HG03095 (cell line): ENCODE measurements at regions not wholly inside any gene's neighbourhood (a gene's known extent, or its start where the extent isn't known, plus 50 kb on each side); places are given as distances from the start of the nearest gene placed in this dataset.
"Not testable (repeated sequence)": the region's sequence is repeated elsewhere in the genome, so short reads cannot be mapped to it uniquely, and the experiment has no call there.

Experiments
- ATAC-seq: cut with Tn5 transposase; IDR thresholded peaks from one replicate; pipeline ENCODE4 v1.9.1; 2021; ENCODE audit warnings: moderate library complexity; ENCODE audit not compliant: unreplicated experiment

DNA sequence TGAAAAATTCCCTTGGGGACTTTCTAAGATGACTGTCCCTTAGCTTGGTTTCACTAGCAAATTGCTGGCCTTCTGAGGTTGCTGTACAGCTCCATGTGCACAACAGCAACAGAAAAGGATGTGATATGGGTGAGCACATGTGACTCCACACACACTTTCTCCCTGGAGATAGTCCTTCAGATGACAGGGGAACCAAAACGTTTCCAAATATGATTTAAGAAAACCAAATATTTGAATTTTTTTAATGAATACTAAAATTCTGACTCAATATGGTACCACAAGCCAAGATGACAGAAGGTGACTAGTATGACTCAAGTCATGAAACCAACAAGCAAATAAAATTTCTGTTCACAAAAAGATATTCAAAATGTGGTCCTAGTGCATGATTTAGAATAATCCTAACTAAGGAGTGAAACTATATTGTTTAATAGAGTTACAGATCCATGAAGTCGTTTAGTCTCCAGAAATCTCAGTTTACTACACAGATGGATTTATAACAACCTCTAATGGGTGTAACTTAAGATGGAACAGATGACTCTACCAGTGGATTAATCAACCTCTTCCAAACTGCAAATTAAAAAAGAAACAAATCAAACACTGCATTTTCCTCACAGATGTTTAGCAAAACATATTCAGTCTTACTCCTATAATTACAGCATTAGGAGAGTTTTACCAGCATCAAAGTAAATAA lies 144.8 kb upstream of the PIK3R1 start:
- peak; percentile 92 for ATAC-seq

DNA sequence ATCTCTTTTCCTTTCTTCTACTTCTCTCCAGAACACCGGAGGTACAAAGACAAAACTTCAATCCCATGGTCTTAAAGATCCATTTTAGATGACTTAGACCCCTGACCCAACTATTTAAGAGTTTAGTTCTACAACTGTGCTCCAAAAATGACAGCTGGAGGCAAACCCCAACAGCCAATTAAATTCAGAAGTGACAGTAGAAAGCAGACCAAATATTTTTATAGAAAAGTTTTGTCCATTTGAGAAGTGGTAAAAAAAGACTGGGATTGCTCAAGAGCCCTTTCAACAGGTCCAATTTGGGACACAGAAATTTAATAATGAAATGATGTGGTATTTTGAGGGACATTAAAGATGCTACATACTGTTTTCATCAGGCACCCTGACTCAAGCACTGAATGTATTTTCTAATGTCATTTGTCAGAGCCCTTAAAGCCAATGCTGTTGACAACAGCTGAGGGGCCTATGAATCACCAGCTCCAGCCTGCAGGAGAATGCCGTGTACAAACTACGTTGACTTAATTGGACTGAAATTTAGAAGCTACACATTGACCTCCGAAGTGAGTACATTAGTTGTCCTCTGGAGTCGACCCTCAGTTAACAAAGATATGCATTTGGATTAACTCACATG lies 147.5 kb upstream of the PIK3R1 start:
- ATAC-seq, result no peak

DNA sequence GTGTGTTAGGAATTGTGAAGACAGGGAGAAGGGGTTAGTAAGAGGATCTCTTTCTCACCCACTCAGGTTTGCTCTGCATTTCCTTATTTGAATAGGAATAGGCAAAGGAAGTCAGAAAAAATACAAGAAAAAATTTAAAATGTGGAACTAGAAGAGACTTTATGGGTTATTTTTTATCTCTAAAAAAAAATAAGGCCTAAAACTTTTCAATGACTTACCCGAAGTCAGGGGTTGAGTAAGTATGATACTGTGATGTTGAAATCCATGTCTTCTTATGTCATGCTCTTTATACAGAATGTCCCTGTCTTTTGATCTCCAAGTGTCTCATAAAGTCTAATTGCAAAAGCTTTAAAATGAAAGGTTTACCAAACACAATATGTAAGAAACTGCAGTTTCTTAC lies 148.3 kb upstream of the PIK3R1 start:
- no peak for ATAC-seq

DNA sequence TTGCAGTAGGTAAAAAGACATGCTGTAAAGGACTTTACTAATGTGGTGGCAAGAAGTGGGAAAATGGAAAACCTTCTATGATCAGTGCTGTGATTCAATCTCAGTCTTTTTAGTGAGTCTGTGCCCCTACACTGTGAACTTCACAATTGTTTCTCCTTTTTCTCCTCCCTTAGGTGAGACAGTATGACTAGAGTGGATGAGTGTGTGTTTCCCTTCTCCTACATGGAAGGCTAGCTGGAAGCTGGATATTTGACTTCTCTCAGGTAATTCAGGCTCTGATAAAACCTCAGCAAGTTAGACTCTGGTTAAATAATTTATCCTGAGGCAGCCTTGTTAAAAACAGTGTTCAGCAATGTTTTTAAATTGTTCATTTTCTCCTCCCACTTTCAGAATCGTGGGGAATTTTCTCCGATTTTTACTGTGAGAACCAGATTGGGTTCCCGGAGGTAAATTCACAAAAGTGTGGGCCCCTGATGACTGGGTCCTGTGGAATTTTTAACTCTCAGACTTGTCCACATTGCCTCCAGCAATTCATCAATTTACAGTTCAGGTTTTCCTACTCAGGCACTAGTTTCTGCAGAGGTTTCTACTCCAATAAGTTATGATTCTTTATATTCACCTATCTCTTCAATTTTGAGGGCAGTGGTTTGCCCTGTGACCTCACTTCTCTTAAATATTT lies 149.1 kb upstream of the PIK3R1 start:
- ATAC-seq, result no peak

DNA sequence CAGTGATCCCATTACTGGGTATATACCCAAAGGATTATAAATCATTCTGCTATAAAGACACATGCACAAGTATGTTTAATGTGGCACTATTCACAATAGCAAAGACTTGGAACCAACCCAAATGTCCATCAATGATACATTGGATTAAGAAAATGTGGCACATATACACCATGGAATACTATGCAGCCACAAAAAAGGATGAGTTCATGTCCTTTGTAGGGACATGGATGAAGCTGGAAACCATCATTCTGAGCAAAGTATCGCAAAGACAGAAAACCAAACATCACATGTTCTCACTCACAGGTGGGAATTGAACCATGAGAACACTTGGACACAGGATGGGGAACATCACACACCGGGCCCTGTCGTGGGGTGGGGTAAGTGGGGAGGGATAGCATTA lies 150.2 kb upstream of the PIK3R1 start:
- not testable (repeated sequence) for ATAC-seq

DNA sequence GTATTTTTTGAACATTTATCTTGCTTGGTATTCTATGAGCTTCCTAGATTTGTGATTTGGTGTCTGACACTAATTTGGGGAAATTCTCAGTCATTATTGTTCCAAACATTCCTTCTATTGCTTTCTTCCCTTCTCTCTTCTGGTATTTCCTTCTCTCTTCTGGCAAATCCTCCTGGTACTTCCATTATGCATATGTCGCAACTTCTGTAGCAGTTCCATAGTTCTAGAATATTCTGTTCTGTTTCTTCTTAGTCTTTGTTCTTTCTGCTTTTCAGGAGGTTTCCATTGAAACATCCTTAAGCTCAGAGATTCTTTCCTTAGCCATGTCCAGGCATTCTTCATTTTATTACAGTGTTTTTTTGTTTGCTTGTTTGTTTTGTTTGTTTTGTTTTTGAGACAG lies 155.2 kb upstream of the PIK3R1 start:
- no peak for ATAC-seq

DNA sequence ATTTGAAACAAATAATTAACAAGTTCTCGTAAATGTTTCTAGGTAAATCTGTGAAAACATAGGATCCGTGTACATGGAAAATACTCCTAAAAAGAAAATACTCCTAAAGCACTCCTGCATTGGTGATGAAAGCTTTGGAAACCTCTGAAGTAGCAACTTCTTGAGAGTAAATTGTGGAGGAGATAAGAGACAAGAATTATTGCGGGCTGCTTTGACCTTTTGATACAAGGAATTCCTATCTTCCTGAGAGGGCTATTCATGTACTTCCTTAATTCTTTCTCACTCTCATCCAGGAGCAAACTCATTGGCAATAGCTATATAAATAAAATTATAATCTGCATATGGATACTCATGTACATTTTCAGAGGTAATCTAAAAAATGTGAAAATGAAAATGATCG lies 158.4 kb upstream of the PIK3R1 start:
- no peak for ATAC-seq

DNA sequence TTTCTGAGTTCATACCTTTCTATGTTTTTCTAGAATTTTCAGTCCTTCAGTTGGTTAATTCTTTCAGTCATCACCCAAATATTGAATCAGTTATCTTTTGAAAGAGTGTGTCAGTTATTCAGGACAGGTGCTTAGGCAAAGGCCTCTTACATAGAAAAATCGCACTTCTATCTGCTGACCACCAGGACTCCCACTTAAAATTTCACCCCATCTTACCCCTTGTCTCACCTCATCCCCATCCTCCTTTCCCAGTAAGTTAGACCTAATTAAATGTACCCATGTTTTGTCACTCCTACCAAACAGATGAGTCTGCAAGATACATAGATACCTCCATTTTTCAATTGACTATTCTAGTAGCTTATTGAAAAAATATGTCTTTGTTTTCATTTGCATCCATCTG lies 159.9 kb upstream of the PIK3R1 start:
- no peak for ATAC-seq

DNA sequence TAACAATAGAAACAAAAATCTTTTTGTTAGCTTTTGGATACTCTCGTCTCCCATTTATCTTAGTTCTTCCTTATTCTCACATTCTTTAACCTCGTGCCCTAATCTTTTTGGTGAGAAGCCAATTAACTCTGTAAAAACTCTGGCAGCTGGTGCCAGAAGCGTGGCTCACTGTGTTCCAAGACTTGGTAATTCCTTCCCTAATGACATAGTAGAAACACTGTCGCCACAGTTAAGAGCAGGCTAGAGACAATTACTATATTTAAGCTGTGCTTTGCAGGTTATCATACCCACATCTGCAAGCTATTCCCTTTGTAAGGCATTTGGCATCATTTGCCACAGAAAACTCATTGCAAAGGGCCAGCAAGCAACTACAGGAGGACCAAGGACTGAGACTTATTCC lies 160.9 kb upstream of the PIK3R1 start:
- no peak for ATAC-seq

DNA sequence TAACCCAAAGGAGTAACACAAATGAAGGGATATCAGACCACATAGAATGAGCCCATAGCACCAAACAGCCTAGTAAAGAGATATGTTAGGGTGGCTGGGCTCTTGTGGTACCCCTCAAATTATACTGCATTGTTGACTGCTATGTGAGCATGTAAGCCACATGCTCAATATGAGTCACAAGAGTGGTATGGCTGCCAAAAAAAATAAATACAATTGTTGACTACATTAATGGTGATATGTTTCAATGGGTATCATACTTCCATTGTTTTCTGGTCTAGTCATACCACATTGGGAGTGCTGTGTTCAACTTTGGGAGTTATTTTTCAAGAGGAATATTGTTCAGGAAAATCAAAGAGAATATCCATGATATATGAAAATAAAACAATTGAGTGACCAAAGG lies 162.4 kb upstream of the PIK3R1 start:
- no peak for ATAC-seq

DNA sequence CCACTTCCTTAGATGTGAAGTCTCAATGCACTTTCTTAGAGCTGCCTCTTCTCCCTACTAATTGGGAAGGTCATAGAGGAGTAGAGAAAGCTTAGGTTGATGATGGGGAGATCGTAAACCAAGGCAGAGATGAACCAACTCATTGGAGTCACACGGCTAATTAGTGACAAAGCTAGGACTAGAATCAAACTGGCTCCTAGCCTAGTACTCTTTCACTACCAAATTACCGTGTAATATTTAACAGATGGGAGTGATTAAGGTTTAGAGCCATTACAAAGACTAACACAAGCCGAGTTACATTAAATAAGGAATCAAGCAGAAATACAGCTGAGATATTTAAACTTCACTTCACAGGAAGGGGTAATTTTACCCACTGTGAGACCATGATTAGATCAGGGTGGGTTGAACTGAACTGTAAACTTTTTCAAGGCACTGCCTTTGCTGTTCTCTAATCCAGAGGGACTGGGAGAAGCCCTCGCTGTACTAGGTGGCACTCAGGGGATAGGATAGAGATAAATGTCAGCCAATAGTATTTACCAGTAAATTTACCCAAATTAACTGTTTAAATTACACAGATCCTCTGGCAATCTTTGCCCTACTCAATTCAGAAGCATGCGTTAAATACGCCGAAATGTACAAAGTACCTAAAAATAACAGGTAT lies 166.4 kb upstream of the PIK3R1 start:
- no peak for ATAC-seq

DNA sequence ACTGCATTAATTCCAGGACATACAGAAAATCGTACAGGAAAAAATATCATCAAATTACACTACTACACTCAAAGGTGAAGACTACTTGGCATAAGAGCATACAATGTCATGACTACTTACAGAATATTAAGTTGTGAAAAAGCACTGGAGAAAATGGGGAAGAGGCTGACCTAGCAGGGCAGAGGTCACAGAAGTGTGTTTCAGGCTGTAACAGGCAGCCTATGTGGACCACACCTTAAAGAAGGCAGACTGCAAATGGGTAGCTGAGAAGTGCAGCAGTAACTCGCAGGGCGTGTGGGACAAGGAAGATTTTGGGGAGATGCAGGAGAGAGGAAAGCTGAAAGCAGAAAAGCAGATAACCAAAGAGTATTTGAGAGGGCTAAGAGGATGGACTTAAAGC lies 167.0 kb upstream of the PIK3R1 start:
- no peak for ATAC-seq

DNA sequence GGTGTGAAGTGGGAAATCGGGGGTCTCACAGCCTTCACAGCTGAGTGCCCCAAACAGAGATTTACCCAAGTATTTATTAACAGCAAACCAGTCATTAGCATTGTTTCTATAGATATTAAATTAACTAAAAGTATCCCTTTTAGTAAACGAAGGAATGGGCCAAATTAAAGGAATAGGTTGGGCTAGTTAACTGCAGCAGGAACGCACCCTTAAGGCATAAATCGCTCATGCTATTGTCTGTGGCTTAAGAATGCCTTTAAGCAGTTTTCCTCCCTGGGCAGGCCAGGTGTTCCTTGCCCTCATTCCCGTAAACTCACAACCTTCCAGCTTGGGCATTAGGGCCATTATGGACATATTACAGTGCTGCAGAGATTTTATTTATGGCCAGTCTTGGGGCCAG lies 167.5 kb upstream of the PIK3R1 start:
- ATAC-seq, result not testable (repeated sequence)

DNA sequence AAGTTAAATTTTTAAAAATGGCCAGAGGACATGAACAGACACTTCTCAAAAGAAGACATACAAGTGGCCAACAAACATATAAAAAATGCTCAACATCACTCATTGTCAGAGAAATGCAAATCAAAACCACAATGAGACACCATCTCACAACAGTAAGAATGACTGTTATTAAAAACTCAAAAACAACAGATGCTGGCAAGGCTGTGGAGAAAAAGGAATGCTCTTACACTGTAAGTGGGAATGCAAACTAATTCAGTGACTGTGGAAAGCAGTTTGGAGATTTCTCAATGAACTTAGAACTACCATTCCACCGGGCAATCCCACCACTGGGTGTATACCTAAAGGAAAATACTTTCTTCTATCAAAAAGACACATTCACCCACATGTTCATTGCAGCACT lies 168.5 kb upstream of the PIK3R1 start:
- no peak for ATAC-seq

DNA sequence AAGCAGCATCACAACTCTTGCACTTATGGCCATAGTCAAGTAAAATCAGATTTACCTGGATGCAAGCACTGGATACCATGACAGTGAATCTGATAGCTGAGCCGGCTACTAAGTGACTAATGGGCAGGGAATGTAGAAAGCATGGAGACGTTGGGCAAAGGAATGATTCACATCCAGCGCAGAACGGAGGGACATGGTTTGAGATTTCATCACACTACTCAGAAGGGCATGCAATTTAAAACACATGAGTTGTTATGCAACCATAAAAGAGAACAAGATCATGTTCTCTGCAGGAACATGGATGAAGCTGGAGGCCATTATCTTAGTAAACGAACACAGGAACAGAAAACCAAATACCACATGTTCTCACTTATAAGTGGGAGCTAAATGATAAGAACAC lies 169.1 kb upstream of the PIK3R1 start:
- no peak for ATAC-seq

DNA sequence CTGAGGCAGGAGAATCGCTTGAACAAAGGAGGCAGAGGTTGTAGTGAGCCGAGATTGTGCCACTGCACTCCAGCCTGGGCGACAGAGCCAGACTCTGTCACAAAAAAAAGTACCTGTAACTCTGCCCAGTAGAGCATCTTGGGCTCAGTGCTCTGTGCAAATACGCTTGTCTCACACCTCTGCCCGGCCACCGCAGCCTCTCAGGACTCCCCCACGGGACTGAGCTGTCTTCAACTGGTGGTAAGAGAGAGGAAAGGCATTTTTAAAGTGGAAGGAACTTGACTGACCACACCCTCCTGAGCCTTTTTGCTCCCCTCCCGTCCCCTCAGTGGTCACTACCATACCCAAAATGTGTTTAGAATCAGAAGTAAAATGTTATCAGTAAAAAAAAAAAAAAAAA lies 174.3 kb upstream of the PIK3R1 start:
- ATAC-seq, result peak; percentile 87

DNA sequence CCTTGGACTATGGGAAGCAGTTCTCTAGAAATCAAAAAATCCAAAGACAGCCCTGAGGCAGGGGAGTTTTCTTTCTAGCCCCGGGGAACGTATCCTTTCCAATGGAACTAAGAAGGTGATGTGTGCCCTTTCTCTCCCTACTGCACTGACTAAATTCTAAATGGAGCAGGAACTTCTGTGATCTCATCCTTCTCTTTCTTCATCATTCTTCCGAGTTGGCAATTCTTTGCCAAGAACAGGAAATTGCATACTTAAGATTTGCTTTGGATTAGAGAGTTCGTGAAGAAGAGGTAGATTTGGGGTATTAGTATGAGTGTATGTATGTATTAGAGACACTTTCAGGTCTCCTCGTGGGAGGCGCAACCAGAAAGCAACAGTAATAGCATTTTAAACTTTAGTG lies 178.0 kb upstream of the PIK3R1 start:
- ATAC-seq, result no peak

DNA sequence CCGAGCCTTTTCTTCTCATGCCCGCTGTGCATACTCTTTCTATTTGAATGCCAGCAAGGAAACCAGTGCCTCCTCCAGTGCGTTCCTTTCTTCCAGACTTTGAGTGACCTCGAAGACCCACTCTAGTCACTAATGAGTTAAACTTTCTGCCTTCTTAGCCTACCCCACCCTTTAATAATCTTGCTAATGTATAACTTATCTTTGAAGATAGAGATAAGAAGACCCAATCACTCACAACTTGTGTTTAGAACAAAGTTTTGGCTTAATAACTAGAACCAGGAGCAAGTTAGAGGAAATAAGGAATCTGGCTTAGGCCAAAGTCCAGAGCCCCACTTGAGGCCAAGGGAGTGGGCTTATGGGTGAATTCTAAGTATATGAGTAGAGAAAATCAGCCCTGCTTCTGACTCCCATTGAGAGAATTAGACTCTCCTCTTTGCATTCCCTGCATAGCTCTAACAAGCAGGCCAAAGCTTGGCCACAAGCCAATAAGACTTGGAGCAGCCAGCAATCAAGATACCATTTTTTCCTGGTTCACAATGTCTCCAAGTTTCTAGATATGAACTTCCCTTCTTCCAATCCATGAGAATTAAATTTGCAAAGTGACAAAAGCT lies 181.5 kb upstream of the PIK3R1 start:
- ATAC-seq, result no peak

DNA sequence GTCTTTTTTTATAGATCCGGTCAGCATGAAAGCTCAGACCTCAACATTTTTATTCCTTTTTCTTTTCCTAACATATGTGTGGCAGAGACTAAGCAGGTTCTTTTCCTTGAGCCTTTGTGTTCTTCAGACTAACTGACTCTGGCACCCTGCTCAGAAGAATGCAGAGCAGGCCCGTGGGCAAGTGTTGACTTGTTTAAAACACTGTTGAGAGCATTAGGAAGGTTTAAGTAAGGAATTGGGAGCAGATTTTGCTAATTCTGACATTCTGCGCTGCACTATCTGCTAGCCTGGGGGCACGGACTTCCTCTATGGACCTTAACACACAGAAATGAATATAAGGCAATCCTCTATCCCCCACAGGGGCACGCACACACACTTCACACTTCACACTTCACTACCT lies 182.5 kb upstream of the PIK3R1 start:
- no peak for ATAC-seq

DNA sequence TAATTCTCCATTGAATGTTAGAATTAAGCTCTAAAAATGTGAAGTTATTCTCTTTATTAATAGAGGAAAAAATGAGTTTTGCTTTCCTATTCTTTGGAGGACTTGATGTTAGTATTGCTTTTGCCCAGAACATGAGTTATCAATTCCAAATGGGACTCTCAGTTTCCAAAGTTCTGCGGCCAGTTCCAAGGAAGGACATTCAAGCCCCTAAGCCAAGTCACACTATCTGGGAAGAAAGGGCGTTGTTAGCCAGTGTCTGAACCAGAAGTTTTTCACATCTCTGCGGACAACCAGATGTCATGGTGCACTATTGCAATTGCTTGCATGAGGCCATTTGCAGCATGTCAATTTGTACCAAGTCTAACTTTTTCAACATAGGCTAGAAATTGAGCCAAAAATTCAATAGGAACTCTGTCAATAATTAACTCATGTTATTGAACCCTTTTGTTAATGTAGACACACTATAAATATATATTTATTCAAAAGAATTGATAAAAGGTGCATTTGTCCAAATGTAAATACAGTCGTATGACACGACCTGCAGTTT lies 183.3 kb upstream of the PIK3R1 start:
- ATAC-seq, result no peak

DNA sequence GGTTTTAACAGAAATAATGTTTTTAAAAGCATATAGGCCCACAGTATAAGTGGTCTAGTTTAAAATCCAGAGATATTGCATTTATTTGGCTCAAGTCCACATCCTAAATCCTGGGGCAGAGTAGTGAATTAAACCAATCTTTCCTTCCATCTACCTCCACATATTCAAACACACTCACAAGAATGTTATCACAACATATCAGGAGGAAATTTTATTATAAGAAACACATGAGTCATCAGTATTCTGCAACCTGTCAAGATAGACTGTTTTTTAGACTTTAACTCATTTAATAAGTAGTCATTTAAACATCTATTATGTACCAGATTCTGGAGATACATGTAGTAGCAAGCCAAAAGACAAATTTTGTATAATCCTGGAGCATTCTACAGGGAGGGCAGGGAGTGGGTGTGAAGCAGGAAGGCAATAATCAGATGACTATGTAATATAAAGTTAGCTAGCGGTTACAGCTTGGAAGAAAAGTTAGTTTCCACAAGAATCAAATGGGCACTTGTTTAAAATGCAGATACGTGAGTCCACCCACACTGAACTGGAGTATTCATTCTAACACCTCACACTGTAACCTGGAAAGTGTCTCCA lies 187.3 kb upstream of the PIK3R1 start:
- no peak for ATAC-seq
